ENCODE measurements at regions not wholly inside any gene's neighbourhood (a gene's known extent, or its start where the extent isn't known, plus 50 kb on each side); places are given as distances from the start of the nearest gene placed in this dataset.
"Not testable (repeated sequence)": the region's sequence is repeated elsewhere in the genome, so short reads cannot be mapped to it uniquely, and the experiment has no call there.

DNA sequence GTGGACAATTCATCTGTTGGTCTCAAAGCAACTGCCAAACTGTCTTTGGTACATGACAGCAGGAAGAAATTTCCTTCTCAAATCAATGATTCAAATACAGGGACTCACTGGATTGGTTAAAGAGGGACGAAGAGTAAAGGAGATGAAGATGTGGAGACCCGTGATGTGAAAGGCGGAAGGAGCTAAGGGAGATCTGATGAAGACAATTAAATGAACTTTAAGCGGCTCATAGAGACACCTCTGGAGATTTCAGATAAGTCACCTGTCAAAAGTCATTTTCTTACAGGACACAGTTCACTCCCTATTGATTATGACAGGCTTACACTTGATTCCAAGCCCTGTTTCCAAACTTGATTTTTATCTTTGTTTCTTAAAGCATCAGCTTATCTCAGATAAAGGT is 466.3 kb downstream of the DOK5 start:
- no peak for DNase-seq (ENCODE audit: low read depth)

DNA sequence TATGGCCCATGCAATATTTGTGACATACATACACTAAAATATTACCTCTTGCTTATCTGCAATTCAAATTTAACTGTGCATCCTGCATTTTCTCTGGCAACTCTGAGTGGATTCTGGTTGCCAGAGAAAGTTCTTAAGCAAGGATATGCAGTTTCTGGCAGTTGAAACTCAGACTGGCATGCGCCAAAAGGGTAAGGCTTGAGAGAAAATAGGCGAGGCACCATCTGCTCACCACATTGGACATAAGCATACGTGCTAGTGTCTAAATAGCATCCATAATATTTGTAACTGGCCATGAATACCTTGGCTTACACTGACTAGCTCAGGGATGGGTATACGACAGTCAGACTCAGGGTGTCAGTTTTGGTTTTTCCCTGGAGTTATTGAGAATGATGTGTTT is 465.1 kb downstream of the DOK5 start:
- DNase-seq (ENCODE audit: low read depth) = no peak

DNA sequence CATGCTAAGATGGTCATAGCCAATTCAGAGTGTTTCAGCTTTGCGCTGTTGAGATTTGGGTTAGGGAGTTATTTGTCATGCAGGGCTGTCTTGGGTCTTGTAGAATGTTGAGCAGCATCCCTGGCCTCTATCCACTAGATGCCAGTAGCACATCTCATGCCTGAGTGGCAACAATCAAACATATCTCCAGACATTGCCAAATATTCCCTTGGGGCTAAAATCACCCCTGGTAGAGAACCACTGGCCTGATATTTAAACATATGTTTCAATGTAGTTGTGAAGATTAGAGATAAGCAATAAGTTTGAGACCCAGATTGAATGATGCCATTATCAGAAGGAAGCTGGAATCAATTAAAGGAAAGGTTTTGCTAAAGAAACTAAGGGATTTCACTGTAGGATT is 463.3 kb downstream of the DOK5 start:
- no peak for DNase-seq (ENCODE audit: low read depth)

DNA sequence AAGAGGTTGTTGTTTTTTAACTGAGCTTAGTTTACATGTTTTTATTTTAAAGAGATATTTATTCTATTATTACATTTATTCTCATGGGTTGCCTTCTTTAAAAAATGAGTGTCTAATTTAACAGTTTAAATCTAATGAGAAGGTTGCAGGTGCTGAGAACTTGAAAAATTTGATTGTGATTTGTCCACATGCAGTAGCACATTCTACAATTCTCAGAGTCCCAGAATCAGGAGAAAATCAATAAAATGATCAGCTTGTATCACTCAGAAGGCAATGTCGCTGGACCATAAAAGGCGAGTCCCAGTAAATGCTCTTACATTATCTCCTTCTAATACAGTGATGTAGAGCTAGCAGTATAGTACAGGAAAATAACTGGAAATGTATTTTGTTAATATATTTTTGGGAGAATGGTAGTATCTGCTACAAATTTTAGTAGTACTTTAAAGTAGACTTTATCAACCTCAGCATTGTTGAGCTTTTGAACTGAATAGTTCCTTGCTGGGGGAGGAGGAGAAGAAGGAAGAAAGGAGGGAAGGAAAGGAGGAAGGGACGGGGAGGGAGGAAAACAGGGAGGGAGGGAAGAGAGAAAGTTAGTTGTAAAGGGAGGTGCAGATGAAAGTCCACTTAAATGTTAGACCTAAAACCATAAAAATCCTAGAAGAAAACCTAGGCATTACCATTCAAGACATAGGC is 458.0 kb downstream of the DOK5 start:
- no peak for DNase-seq (ENCODE audit: low read depth)

DNA sequence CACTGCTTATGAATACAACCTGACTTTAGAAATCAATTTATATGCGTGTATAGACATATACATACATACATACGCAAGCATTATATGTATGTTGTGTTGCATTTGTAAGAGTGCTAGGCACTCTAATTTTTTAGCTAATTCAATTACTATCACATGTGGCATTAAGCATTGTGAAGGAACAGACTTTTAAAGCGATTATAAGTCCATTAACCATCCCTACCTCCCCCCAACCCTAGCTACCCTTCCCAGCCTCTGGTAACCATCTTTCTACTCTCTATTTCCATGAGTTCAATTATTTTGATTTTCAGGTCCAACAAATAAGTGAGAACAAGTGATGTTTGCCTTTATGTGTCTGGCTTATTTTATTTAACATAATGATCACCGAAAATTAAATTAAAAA is 453.8 kb downstream of the DOK5 start:
- DNase-seq (ENCODE audit: low read depth) = no peak

DNA sequence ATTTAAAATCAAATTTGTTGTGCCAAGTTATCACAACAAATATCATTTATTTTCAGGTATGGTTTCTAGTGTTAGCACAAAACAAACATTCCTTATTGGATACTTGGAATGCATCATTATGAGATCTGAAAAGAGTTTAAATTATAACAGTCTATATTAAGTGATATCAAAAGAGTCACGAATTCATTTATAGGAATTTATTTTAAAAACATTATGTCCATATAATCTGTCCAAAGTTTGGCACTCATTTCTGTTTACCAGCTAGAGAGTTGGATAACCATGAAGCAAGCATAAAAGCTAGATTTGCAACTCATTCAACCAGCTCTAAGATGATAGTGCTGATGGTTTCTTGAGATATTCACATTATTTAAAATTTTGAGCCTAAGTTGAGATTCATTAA is 453.2 kb downstream of the DOK5 start:
- DNase-seq (ENCODE audit: low read depth) = no peak

DNA sequence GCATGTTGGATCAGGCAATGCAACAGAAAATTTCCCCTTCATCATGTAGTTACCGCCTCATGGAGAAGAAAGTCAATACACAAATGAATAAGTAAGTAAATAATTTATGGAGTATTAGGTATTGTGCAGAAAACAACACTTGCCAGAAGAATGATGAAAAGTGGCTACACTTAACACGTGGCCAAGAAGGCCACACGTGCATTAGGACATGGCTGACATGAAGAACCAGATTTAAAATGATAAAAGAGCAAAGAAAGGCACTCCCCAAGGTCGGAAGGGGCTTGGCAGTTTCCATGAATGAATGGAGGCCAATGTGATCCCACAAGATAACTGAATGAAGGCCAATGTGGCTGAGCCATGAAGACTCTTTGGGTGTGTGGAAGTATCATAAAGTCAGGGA is 447.2 kb downstream of the DOK5 start:
- DNase-seq (ENCODE audit: low read depth) = no peak

DNA sequence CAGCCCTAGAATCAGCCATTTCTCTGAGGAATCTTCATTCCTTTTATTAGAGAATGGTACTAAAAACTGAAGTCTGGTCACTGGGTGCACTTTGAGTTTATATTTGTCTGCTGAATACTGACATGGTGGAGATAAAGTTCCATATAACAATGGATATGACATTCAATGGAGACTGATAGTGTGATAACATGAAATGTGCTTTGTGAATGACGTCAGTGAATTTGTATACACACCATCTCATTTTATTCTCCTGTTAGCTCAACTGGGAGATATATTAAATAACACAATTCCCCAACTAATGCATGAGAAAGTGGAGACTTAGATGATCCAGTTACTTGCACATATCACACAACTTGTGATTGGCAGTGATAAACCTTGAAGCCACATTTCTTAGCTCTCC is 446.7 kb downstream of the DOK5 start:
- no peak for DNase-seq (ENCODE audit: low read depth)

DNA sequence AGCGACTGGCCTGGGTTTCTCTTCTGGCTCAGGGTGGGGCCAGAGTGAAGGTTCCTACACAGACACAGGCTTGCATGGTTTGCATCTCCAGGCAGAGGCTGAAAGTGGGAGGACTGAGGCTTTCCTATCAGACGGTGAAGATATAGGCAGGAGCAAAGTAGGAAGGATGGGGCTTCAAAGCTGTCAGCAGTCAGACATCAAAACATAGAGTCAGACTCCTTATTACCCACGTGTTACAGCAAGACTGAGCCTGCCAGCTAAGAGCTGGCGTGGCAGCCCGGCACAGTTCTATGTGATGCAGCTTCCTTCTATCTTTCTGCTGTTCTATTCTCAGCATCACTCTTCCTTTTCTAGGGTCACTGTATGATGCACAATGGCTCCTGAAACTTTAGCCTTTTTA is 445.1 kb downstream of the DOK5 start:
- DNase-seq (ENCODE audit: low read depth) = no peak

DNA sequence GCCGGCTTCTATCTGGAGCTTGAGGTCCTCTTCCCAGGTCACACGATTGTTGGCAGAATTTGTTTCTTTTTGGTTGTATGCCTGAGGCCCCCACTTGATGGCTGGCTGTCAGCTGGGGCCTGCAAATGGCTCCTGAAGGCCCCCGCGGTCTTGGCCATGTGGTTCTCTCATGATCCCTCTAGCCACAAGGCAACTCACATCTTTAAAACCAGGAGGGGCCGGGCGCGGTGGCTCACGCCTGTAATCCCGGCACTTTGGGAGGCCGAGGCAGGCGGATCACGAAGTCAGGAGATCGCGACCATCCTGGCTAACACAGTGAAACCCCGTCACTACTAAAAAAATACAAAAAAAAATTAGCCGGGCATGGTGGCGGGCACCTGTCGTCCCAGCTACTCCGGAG is 443.6 kb downstream of the DOK5 start:
- DNase-seq (ENCODE audit: low read depth) = not testable (repeated sequence)

DNA sequence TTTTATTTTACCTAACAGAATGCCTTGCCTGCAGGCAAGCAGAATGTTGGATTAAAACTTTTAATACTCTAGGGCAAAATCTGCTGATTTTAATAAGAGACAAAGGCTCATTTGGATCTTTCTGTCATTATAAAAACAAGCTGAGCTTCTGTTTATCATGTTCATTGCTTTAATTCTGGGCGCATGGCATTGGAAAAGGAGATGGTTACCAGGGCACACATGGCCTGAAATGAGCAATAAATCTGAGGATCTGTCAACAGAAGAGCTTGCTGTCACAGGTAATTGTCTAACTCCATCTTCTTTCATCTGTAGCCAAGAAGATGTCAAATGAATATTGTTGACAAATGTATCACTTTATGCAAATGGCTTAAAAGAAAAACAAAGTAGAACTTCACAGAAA is 439.6 kb downstream of the DOK5 start:
- no peak for DNase-seq (ENCODE audit: low read depth)

DNA sequence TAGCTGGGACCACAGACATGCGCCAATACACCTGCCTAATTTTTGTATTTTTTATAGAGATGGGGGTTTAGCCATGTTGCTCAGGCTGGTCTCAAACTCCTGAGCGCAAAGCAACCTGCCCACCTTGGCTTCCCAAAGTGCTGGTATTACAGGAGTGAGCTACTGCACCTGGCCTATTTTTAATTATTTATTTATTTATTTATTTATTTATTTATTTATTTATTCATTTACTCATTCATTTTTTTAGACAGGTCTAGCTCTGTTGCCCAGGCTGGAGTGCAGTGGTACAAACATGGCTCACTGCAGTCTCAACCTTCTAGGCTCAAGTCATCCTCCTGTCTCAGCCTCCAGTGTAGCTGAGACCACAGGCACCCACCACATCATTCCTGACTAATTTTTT is 434.3 kb downstream of the DOK5 start:
- DNase-seq (ENCODE audit: low read depth) = no peak

DNA sequence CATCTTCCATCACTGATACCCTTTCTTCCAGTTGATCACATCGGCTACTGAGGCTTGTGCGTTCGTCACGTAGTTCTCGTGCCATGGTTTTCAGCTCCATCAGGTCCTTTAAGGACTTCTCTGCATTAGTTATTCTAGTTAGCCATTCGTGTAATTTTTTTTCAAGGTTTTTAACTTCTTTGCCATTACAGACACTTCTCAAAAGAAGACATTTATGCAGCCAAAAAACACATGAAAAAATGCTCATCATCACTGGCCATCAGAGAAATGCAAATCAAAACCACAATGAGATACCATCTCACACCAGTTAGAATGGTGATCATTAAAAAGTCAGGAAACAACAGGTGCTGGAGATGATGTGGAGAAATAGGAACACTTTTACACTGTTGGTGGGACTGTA is 430.7 kb downstream of the DOK5 start:
- not testable (repeated sequence) for DNase-seq (ENCODE audit: low read depth)

DNA sequence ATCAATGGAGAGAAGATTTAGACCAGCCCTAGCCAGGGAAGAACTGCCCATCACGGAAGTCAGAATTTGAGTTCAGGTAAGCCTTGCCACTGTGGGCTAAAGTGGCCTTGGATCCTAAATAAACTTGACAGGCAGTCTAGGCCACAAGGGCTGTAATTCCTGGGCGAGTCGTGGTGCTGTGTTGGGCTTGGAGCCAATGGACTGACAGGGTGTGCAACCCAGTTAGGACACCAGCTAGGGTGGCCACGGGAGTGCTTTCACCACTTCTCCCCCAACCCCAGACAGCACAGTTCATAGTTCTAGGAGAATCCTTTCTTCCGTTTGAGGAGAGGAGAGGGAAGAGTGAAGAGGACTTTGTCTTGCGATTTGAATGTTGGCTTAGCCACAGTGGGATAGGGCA is 422.4 kb downstream of the DOK5 start:
- no peak for DNase-seq (ENCODE audit: low read depth)

DNA sequence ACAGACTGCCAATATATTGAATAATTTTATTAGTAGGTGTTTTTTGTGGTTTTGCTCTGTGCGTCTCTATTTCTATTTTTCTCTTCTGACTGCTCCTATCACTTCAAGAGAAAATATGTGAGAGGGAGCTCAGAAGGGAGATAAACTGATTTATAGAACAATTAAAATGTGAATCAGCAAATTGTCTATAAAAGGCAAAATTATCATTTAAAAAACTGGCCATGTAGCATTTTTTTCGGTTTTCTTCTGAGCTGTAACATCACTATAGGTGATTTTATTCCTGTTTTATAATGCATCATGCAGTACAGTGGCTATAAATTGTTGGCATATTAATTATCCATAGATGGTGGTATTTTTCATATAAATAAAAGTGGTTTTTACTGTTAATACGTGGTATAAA is 416.5 kb downstream of the DOK5 start:
- DNase-seq (ENCODE audit: low read depth) = no peak

DNA sequence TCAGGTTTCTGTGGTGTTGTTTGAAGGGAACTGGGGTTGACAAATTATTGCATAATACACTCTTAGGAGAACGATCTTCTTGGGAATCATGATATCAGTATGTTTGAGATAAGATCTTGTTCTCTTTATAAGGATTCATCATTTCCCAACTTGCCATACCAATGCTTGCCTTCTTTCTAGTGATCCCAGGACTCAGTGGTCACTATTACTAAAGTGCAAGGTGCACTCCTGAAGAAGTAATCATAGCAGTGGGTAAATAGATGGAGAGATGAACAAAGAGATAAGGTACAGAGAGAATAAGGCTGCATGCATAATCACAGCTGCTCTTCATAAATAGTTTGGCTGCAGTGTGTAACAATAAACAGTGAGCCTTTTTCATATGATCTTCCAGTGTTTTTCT is 404.0 kb downstream of the DOK5 start:
- no peak for DNase-seq (ENCODE audit: low read depth)

DNA sequence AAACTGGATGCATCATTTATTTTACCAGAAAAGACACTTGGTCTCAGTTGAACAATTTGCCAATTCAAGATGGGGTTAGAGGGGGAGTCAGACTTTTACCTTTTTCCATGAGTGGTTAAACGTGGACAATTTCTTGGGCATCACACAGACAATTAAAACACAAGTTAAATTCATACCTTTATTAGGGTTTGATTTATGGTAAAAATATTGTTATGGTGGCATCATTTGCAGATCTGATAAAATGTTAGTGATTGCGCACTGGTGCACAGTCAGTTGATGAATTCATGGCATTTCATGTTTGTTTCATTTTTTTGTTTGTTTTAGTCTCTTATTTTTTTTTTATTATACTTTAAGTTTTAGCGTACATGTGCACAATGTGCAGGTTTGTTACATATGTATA is 399.9 kb downstream of the DOK5 start:
- no peak for DNase-seq (ENCODE audit: low read depth)

DNA sequence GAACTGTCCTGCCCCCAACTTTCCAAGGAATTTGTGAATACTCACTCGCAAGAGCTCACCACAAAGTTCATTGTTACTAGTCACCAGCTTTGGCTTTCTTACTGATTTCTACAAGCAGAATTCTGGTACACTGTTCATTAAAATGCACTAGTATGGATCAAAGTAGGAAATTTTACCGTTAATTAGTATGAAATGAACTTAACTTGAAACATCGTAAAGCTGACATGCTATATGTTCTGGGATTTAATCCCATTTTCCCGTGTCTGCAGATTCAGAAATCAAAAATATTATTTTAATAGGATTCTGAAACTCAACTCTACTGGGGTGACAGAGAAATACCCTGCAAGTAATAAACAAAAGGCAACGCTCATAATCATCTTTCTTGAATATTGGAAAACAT is 399.3 kb downstream of the DOK5 start:
- no peak for DNase-seq (ENCODE audit: low read depth)

DNA sequence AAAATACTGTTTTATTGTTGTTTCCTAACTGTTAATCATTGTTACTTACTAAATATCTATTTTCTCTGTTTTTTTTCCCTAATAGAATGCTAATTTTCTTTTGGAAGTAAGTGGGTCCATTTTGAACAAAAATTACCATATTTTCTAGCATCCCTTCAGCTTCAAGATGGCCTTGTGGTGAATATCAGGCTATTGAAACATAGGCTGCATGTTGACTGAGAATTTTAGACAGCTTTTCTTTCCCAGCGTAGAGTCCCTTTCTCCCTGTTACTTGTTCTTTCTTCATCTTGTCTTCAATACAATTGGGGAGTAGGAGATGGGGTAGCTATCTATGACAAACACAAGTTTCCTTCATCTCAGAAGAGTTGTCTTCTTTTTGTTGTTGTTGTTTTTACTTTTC is 397.0 kb downstream of the DOK5 start:
- DNase-seq (ENCODE audit: low read depth) = no peak

DNA sequence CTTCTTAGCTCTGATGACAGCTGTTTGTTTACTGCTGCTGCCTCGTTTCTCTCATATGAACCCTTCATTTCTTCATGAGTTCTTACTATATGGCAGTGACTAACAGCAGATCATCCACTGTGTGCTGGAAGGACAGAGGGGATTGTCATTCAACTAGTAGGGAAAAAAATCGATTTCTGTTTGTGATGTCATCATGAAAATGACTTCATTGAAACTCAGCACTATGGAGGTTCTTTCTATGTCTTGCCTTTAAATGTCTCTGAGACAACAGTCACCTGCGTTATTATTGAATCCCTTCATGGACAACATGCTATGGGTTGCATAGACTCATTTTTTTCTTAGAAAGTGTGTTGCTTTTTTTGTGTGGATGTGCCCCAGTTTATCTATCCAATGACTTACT is 394.4 kb downstream of the DOK5 start:
- DNase-seq (ENCODE audit: low read depth) = no peak

DNA sequence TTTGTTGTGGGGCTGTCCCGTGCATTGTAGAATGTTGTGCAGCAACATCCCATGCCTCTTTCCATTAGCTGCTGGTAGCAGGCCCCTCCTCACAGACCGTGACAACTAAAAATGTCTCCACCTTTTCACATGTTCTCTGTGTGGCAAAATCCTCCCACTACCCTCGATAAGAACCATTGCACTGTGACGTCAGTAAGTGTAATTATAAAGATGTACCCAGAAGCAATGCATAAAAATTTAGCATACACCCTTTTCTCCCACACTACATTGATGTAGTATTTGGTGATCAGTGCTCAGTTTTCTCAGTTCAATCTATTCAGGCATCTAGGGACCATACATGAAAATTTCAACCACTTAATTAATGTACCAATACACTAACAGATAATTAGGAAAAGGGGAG is 389.9 kb downstream of the DOK5 start:
- no peak for DNase-seq (ENCODE audit: low read depth)

DNA sequence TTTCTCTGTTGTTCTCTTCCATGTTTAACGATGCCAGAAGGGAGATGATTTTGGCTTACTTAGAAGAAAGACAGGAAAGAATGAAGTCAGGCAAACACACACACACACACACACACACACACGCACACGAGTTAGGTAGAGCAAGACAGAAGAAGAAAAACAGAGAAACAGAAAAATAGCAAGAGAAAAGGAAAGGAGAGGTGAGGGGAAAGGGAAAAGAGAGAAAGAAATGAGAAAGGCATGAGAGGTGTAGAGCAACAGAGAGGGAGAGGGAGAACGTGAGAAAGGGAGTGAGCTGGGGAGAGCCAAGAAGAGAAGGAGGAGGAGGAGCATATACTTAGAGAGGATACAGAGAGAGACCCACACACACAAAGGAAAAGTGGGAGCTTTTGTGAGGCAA is 385.3 kb downstream of the DOK5 start:
- no peak for DNase-seq (ENCODE audit: low read depth)

DNA sequence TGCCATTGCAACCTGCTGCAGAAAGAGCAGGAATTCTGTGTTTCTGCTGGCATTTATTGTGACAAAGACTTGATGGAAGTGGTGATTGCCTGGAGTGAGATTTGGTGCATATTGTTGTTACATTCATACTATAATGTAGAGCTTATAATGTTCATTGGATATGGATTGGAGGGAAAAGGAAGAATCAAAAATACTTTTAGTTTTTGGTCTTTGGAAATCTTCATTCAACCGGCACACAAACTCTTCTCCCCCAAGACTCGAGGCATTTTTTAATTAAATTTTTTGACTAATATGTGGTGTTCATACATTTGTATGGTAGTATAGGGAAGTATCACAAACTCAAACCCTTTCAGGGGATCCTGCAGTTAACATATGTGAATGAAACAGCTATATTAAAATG is 380.8 kb downstream of the DOK5 start:
- no peak for DNase-seq (ENCODE audit: low read depth)

DNA sequence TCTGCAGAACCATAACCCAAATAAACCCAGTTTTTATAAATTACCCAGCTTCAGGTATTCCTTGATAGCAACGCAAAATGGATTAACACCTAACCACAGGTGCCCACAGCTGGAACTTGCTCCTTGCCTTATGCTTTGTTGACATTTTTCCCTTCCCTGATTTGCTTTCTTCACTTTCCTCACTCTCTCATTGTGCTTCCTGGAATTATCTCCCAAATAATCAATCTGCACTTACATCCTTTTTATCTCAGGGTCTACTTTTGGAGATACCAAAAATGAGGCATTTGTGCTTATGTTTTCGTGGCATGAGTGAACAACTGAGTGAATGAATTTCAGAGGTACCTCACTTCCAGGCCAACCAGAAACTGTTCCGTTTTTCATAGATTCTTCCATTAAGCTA is 374.3 kb downstream of the DOK5 start:
- no peak for DNase-seq (ENCODE audit: low read depth)
